Calu3 (cell line): ENCODE measurements at regions not wholly inside any gene's neighbourhood (a gene's known extent, or its start where the extent isn't known, plus 50 kb on each side); places are given as distances from the start of the nearest gene placed in this dataset.

ENCODE experiments used
- BruUV-seq: library from RNA; stranded (reverse); fragments of 400-500 nt; replicated peaks from 2 replicates; lab custom pipeline; 2021; lab: Mats Ljungman, UMichigan
- CTCF ChIA-PET: fragments of 300-600 bp; sonication (Branson Sonifier 250); formaldehyde crosslinking; loops from one replicate; lab custom pipeline; 2022; ENCODE audit warnings: antibody characterized with exemption; lab: Charles Lee
- DNase-seq: peaks from one replicate; pipeline ENCODE4 v3.0.0; 2022
- H3K27ac Mint-ChIP-seq: one replicate; pipeline ENCODE4 v1.8.0; 2022; ENCODE audit warnings: mixed read lengths; ENCODE audit not compliant: unreplicated experiment
- H3K27me3 Mint-ChIP-seq: one replicate; pipeline ENCODE4 v1.8.0; 2022; ENCODE audit warnings: mixed read lengths; ENCODE audit not compliant: unreplicated experiment
- H3K36me3 Mint-ChIP-seq: one replicate; pipeline ENCODE4 v1.8.0; 2022; ENCODE audit warnings: mild to moderate bottlenecking, moderate library complexity, mixed read lengths; ENCODE audit not compliant: insufficient read depth, unreplicated experiment
- H3K4me1 Mint-ChIP-seq: one replicate; pipeline ENCODE4 v1.8.0; 2022; ENCODE audit warnings: mild to moderate bottlenecking, low read depth, mixed read lengths; ENCODE audit not compliant: unreplicated experiment
- H3K4me3 Mint-ChIP-seq: one replicate; pipeline ENCODE4 v1.8.0; 2022; ENCODE audit warnings: mild to moderate bottlenecking, low read depth, moderate library complexity, mixed read lengths; ENCODE audit not compliant: unreplicated experiment
- H3K9me3 Mint-ChIP-seq: one replicate; pipeline ENCODE4 v1.8.0; 2022; ENCODE audit warnings: low read depth, mixed read lengths; ENCODE audit not compliant: unreplicated experiment
- CTCF ChIP-seq: fragments of 200-600 bp; IDR thresholded peaks from one replicate; pipeline ENCODE4 v1.8.0; 2022; ENCODE audit warnings: antibody characterized with exemption; ENCODE audit not compliant: unreplicated experiment
- intact Hi-C: fragments of 100-400 bp; cut with micrococcal nuclease; formaldehyde crosslinking; loops from one replicate; pipeline ENCODE4 v1.10.0; 2022; ENCODE audit not compliant: unreplicated experiment

GRCh38 chr1:209522826-209523225 lies 60.7 kb upstream of the CAMK1G start:
- Mint-ChIP-seq H3K9me3 (peaks cover 6% of the 10 kb centered on the region), H3K36me3 (no peaks in the 10 kb centered on the region), H3K27me3 (peaks cover 17% of the 10 kb centered on the region), H3K27ac (no peak overlapping the region), H3K4me3 (no peak overlapping the region), H3K4me1 (peaks cover 3% of the 10 kb centered on the region)
- DNase-seq, result no peak
- TF ChIP-seq CTCF, result no peak
- intact Hi-C loops, result no loop called here
- CTCF ChIA-PET, result no interaction called here
- BruUV-seq, result no TSS peak

DNA sequence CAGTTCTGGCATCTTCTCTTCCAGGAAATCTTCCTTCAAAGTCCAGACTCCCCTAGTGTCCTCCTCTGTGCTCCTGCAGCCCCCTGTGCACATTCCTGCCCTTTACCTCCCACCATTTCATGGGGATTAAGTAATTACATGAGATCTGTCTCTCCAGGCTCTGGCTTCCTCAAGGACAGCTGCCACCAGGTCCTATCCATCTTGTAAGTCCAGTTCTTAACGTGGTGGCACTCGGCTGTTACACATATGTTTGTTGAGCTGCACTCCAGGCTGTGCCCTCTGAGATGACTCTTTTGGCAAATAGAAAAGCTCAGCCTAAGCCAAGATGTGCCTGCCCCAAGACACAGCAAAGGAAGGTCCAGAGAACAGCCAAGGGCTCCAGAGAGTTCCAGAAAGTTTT lies 57.4 kb upstream of the CAMK1G start:
- peaks cover 5% of the 10 kb centered on the region for H3K27me3 Mint-ChIP-seq
- H3K4me1 Mint-ChIP-seq, result peaks cover 22% of the 10 kb centered on the region
- no TSS peak for BruUV-seq
- no peak for TF ChIP-seq CTCF
- intact Hi-C loops, result no loop called here
- H3K4me3 Mint-ChIP-seq, result no peak overlapping the region
- CTCF ChIA-PET, result no interaction called here
- H3K36me3 Mint-ChIP-seq, result no peaks in the 10 kb centered on the region
- no peak overlapping the region for H3K27ac Mint-ChIP-seq
- DNase-seq, result no peak
- no peaks in the 10 kb centered on the region for H3K9me3 Mint-ChIP-seq

DNA sequence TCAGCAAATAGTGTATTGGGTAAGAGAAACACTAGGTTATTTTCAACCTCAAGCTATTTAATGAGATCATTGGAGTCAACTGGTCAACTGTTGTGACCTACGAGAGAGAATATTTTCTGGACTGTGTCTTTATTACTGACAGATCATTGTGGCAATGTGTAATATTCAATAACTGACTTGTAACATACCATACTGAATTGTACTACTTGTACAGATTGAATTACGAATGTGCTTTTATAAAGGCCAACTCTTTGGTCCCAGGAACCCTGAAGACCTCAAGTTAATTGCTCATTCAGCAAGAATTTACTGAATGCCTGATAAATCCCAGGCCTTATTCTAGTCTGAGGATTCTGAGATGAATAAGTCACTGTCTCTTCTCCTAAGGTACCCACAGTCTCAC lies 56.1 kb upstream of the CAMK1G start:
- peaks cover 17% of the 10 kb centered on the region for H3K27me3 Mint-ChIP-seq
- BruUV-seq, result no TSS peak

GRCh38 chr1:209527993-209528717 lies 55.4 kb upstream of the CAMK1G start:
- DNase-seq, result peak; percentile 74
- no TSS peak for BruUV-seq
- peaks cover 22% of the 10 kb centered on the region for H3K4me1 Mint-ChIP-seq
- no peak for TF ChIP-seq CTCF
- peaks cover 23% of the 10 kb centered on the region for H3K27me3 Mint-ChIP-seq
- CTCF ChIA-PET, result interaction anchor here (0.8 to 1.5 kb wide), 6 partner anchors 11 to 279 kb away, joined by 3 to 6 read pairs (median 4); no protein-coding TSS in a partner anchor
- H3K27ac Mint-ChIP-seq, result no peak overlapping the region
- no peaks in the 10 kb centered on the region for H3K36me3 Mint-ChIP-seq
- peak overlapping the region; percentile 31 for H3K4me3 Mint-ChIP-seq
- intact Hi-C loops, result no loop called here
- peaks cover under 1% of the 10 kb centered on the region for H3K9me3 Mint-ChIP-seq

More for the DNA sequence above, 56.1 kb upstream of the CAMK1G start:
- H3K36me3 Mint-ChIP-seq, result no peaks in the 10 kb centered on the region
- TF ChIP-seq CTCF, result no peak
- no peak for DNase-seq
- CTCF ChIA-PET, result interaction anchor here (0.8 to 1.5 kb wide), 4 partner anchors 20 to 278 kb away, joined by 3 to 6 read pairs (median 4); no protein-coding TSS in a partner anchor
- no peaks in the 10 kb centered on the region for H3K9me3 Mint-ChIP-seq
- intact Hi-C loops, result no loop called here
- H3K27ac Mint-ChIP-seq, result no peak overlapping the region
- no peak overlapping the region for H3K4me3 Mint-ChIP-seq
- peaks cover 22% of the 10 kb centered on the region for H3K4me1 Mint-ChIP-seq
